ENCODE measurements at regions not wholly inside any gene's neighbourhood (a gene's known extent, or its start where the extent isn't known, plus 50 kb on each side); places are given as distances from the start of the nearest gene placed in this dataset.
"Not testable (repeated sequence)": the region's sequence is repeated elsewhere in the genome, so short reads cannot be mapped to it uniquely, and the experiment has no call there.

DNA sequence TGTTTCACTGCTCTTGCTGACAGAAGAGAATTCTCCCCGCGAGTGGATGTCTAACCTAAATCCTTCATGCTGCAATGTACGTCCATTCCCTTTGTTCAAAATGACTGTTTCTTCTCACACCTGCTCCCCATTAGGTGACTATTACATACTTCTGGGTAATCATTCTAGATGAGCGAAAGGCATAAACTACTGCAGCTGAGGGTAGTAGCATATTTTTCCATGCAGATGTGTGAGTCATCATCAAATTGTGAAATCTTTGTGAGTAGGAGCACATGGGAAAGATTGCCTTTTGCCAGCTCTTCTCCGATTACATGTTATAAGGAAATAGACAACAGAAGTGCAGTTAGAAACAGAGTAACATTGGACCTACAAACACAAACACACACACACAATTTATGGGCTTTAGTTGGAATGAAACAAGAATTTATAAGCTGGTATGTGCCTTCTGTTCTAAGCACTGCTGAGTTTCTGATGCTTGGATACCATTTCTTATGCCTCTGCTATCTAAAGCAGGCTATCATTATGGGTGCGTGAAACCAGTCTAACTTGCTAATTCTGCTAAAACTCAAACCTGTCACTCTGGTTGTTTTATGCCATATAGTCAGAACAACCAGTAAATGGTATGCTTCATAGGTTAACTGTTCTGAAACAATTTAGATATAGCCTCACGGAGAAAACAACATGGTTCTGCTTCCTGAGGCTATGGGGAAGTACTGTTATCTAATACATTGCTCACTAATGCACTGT, 346.9 kb upstream of the PSMD7 start:
- DNase-seq, result no peak

GRCh38 chr16:73945631-73946030, 351.0 kb upstream of the PSMD7 start:
- DNase-seq, result no peak

DNA sequence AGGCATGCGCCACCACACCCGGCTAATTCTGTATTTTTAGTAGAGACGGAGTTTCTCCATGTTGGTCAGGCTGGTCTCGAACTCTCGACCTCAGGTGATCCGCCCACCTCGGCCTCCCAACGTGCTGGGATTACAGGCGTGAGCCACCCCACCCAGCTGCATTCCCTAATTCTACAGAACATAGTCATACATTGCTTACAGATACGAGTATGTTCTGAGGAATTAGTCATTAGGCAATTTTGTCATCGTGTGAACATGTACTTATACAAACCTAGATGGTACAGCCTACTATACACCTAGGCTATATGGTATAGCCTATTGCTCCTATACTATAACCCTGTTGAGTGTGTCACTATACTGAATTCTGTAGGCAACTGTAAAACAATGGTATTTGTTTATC, 353.4 kb upstream of the PSMD7 start:
- not testable (repeated sequence) for DNase-seq

DNA sequence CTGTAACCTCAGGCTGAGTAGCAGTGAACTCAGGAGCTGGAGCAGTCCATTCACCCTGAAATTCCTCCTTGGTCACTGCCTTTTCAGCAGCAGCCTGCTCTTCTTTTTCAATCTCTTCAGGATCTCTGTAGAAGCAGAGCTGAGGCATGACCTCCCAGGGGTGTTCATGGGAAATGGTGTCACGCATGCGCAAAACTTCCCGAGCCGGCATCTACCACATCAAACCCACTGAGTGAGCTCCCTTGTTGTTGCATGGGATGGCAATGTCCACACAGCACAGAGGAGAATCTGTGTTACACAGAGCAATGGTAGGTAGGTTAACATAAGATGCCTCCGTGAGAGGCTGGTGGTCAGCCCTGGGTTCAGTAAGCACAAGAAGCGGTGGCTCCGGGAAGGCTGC, 355.8 kb upstream of the PSMD7 start:
- not testable (repeated sequence) for DNase-seq

DNA sequence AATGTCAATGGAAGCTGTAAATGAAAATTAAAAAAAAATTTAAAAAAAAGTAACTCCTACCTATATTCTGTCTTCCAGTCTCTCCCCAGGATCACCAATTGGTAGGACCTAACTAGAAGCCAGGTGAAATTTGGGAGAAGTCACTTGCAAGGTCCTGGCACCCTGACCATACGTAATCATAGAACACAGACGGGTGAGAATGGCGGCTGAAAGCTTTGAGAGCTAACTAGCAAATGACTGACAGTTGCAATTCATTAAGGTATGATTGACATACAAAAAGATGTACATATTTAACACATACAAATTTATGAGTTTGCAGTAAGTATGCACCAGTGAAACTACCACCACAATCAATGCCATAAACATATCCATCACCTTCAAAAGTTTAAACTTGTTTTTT, 372.7 kb upstream of the PSMD7 start:
- DNase-seq, result no peak

GRCh38 chr16:73921295-73921694, 375.3 kb upstream of the PSMD7 start:
- no peak for DNase-seq

GRCh38 chr16:73916829-73917594, 379.6 kb upstream of the PSMD7 start:
- DNase-seq, result no peak

- DNase-seq, result no peak
These were observed 380.7 kb upstream of the PSMD7 start for GRCh38 chr16:73915935-73916334.

- DNase-seq, result no peak
These were observed 381.5 kb upstream of the PSMD7 start for GRCh38 chr16:73915140-73915539.

GRCh38 chr16:73912850-73913249, 383.8 kb upstream of the PSMD7 start:
- DNase-seq, result no peak

DNA sequence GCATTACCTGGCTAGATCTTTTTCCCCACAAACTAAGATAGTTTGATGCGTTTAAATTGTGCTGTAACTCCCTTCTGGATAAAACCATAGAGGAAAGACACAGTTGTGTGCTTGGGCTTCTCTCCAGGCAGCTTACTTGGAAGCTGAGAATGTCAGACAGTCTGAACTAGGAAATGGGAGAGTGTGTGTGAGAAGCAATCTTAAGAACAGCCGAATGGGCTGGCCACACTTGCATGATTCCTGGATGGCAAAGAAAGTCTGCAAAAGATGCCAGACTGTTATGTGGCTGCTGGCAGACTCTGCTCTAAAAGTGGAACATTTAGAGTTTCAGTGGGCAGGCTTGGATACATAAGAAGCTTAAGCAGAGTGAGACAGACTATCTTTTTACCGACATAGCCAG, 384.3 kb upstream of the PSMD7 start:
- no peak for DNase-seq

GRCh38 chr16:73909529-73910035, 387.0 kb upstream of the PSMD7 start:
- no peak for DNase-seq

DNA sequence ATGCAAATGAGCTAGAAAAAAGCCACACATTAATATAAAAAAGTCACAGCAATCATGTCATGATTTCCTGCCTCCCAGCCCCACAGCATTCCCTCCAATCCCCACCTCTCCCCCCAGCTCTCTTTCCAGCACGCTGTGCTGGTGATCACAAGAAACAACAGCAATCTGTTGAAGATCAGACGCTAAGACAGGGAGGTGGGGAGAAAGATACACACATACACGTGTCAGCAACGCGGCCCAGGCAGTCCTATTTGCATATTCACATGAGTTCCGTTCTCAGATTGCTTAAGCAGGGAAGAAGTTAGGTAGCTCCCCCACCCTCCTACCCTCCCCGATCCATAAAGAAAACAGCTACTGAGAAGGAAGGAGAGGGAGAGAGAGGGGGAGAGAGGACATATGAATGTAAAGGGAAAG, 405.5 kb upstream of the PSMD7 start:
- no peak for DNase-seq

DNA sequence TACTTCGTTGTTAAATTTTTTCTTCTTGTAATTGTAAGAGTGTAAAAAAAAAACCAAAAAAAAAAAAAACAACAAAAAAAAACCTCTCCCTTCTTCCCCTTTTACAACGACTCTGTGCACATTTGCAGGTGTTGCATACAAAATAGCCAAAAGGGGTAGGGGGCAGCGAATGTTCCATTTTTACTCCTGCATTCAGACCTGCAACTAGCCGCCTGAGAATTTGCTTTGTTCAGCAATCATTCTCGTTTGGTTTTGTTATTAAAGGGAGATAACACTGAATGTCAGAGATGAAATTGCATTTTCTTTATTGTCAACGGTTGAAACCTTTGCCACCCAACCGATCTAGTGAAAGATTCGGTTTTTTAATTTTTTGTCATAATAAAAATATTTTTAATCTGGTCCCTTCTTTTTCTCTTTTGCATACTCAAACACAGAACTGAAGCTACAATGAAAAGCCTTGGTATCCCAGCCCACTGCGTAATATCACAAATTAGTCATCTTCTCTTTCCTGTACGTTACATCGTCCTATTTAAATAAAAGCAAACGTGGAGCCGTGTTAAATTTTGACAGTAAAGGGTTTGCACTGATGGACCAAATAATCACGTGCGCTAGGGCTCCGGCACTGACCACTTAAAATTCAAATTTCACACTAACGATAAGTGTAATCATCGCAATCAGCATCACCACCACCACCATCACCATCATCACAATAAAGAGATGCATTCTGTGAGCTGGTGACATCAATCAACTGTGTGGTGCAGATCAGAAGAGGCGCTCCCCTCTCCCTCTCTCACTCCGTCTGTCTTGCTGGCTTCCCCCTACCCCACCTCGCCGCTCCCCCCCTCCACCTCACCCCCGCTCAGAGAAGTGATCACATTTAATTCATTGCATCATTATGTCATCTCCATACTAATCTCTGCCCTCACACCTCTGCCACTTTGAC, 406.2 kb upstream of the PSMD7 start:
- no peak for DNase-seq

DNA sequence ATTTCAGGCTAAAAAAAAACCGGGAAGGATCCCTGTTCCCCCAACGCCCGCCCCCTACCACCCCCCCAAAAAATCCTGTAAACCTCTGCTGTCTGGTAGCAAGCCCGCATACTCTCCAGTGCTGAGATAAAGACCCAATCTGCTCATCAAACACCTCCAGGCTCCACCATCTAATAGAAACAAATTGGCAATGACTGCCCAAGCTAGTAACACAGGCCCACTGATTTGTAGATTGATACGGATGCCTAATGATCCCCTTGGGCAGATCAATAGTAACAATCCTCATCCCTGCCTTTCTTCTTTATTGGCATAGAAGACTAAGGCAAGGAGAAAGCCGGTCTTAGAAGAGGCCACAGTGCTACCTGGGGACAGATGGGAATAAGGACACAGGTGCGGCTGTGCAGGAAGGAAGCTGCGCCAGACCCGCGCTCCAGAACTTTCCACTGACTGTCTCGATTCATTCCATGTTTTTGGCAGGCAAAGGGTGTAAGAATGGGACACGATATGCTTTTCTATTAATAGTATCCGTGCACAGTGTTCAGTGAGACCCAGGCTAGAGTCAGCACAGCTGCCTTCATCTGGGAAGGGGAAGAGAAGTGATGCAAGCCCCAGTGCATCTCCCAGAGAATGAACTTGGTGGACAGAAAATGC, 407.6 kb upstream of the PSMD7 start:
- DNase-seq, result no peak

GRCh38 chr16:73887911-73888310, 408.7 kb upstream of the PSMD7 start:
- no peak for DNase-seq

DNA sequence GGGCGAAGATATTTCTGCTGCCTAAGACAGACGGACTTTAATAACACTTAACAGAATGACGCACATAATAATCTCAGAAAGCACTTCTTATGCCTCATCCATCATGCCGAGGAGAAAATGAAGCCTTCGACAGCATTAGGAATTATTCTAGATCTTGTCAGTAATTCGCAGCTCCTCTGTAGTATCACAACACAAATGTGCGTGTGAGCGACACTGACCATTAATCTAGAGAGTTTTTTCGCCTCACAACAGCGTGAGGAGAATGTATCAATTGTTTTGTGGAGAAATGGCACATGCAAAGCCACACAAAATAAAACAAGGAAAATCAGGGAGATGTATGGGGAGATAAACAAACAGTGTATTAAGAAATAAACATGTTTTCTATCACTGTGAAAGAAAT, 410.2 kb upstream of the PSMD7 start:
- no peak for DNase-seq

DNA sequence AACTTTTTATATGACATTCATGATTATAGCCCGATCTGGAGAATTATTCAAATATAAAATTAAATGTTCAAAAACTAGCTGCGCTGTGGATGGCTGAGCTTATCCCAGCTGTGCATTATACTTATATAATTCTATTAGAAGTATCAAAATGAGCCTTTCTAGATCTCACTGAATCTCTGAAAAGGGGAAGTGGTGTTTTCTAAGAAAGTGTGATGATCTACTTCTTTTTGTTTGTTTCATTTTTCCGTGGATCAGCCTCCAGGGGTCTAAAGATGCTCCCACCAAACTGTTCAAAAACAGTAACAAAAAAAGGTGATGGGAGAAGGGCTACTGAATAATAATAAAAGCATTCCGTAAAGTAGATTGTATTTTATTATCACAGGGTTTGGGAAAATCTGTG, 411.3 kb upstream of the PSMD7 start:
- no peak for DNase-seq

DNA sequence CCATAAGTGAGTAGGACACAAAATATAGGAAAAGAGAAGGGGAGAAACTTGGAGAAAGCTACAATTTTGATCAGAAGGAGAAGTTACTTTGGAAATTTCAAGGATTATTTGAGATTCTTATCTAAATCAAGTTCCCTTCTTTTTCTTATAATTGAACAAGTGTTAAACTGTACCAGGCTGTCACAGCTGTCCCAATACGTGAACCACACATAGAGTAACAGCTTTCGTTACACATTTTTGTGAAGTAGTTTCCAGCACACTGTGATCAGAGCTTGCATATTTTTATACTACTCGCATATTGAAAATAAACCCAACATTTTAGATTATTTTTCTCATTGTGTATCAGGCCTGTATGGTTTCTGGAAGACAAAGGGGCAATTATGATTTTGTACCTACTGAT, 412.8 kb upstream of the PSMD7 start:
- DNase-seq, result no peak

- DNase-seq, result no peak
These were observed 413.5 kb upstream of the PSMD7 start for GRCh38 chr16:73883126-73883525.

DNA sequence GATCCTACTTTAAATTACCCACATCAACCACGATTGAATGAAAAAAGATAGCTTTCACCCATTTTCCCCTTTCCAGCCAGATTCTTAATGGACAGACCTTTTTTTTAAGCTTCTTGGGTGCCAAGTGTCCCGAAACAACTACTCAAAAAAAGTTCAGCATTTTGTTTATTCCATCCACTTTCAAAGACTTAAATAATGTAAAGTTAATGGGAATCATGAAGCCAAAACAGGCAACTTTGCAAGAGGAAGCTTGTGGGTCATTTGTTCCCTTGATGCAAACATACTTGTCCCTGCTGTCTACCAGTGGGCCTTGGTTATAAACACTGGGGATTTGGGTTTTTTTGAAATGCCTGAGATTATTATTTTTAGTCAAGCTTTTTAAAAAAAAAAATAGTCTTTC, 414.0 kb upstream of the PSMD7 start:
- DNase-seq, result no peak

DNA sequence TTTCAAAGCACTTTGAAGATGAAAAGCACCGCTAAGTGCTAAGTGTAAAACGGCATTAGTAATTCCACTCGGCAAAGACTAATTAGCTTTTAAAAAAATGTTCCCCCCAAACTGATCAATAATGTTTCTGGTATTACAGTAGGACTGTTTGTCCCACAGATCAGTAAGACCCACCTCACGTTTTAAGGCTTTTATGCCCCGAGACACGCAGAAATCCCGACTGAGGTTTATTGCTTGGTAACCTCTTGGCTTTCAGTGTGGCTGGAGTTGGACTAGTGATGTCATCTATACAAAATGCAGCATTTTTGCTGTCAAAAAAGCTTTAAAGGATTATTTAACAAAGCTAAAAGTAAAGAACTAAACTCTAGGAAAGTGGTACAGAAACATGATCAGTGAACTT, 414.6 kb upstream of the PSMD7 start:
- no peak for DNase-seq

DNA sequence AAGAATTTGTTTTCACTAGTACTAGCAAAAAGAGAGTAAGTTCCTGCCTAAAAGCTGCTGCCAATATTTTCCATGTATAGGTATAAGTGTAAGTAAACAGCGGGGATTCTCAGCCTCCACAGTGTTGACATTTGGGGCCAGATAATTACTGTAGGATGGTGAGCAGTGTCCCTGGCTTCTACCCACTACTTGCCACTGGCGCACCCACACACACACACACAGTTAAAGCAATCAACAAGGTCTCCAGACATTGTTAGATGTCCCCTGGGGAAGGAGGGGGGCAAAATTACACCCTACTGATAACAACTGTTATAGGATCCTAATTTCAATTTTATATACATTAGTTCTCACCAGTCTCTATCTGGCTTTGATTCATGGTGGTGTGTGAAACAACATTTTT, 417.0 kb upstream of the PSMD7 start:
- no peak for DNase-seq

All from activated CD8-positive, alpha-beta memory T cell treated with anti-CD3 and anti-CD28 coated beads, Interleukin-2, amount 50 U/mL, for 48 hours (primary cell).